SK-N-SH treated with all-trans-retinoic acid at 6 μM for 48 hours (cell line): ENCODE measurements at regions not wholly inside any gene's neighbourhood (a gene's known extent, or its start where the extent isn't known, plus 50 kb on each side); places are given as distances from the start of the nearest gene placed in this dataset.

ENCODE experiments used
- ARNTL ChIP-seq: fragments of 450-650 bp; formaldehyde crosslinking; IDR thresholded peaks from 2 replicates; pipeline ENCODE4 v1.5.0; 2020; ENCODE audit warnings: low read depth, mild to moderate bottlenecking, moderate library complexity, borderline replicate concordance
- CREB5 ChIP-seq: fragments of 250-450 bp; sonication (Bioruptor Pico); IDR thresholded peaks from 2 replicates; pipeline ENCODE4 v1.5.1; 2020; ENCODE audit warnings: low read depth, mild to moderate bottlenecking, moderate library complexity
- OSR1 ChIP-seq: fragments of 250-450 bp; sonication (Bioruptor Pico); IDR thresholded peaks from 2 replicates; pipeline ENCODE4 v1.8.0; 2022; ENCODE audit warnings: moderate library complexity, mild to moderate bottlenecking, inconsistent platforms
- PATZ1 ChIP-seq: fragments of 250-450 bp; sonication (Bioruptor Pico); IDR thresholded peaks from 2 replicates; pipeline ENCODE4 v1.8.0; 2020; ENCODE audit warnings: mild to moderate bottlenecking, moderate library complexity, borderline replicate concordance
- RARB ChIP-seq: fragments of 250-450 bp; sonication (Bioruptor Pico); IDR thresholded peaks from 2 replicates; pipeline ENCODE4 v1.8.0; 2021; ENCODE audit warnings: mild to moderate bottlenecking, moderate library complexity
- SNAI2 ChIP-seq: fragments of 250-450 bp; sonication (Bioruptor Pico); IDR thresholded peaks from 2 replicates; pipeline ENCODE4 v1.5.0; 2020; ENCODE audit warnings: mild to moderate bottlenecking, moderate library complexity
- TCF4 ChIP-seq: fragments of 250-450 bp; sonication (Bioruptor Pico); IDR thresholded peaks from 2 replicates; pipeline ENCODE4 v1.8.0; 2021; ENCODE audit warnings: mild to moderate bottlenecking, moderate library complexity, borderline replicate concordance
- TOX ChIP-seq: fragments of 250-450 bp; sonication (Bioruptor Pico); IDR thresholded peaks from 2 replicates; pipeline ENCODE4 v1.8.0; 2021; ENCODE audit warnings: mild to moderate bottlenecking, moderate library complexity, borderline replicate concordance
- ZC3H10 ChIP-seq: fragments of 250-450 bp; sonication (Bioruptor Pico); IDR thresholded peaks from 2 replicates; pipeline ENCODE4 v1.5.1; 2021; ENCODE audit warnings: mild to moderate bottlenecking, moderate library complexity
- ZNF70 ChIP-seq: fragments of 450-650 bp; formaldehyde crosslinking; IDR thresholded peaks from 2 replicates; pipeline ENCODE4 v1.5.0; 2020; ENCODE audit warnings: mild to moderate bottlenecking, moderate library complexity
- ZNF8 ChIP-seq: fragments of 450-650 bp; formaldehyde crosslinking; IDR thresholded peaks from 2 replicates; pipeline ENCODE4 v1.5.0; 2020; ENCODE audit warnings: mild to moderate bottlenecking, moderate library complexity

GRCh38 chr9:115169003-115169402 lies 51.0 kb upstream of the TNC start:
- TF ChIP-seq ZNF8 (CRISPR knock-in tag) (no peak), CREB5 (CRISPR knock-in tag) (no peak), RARB (CRISPR knock-in tag) (no peak), ARNTL (CRISPR knock-in tag) (no peak), ZNF70 (CRISPR knock-in tag) (no peak), OSR1 (CRISPR knock-in tag) (no peak), TOX (no peak), ZC3H10 (CRISPR knock-in tag) (no peak), TCF4 (CRISPR knock-in tag) (no peak), PATZ1 (CRISPR knock-in tag) (no peak), SNAI2 (no peak)
